Breast epithelium (tissue), 3 donors: ENCODE measurements at regions not wholly inside any gene's neighbourhood (a gene's known extent, or its start where the extent isn't known, plus 50 kb on each side); places are given as distances from the start of the nearest gene placed in this dataset.

Experiments
- CTCF ChIP-seq, 3 donors: fragments of 450-650 bp; IDR thresholded peaks; one replicate each; pipeline ENCODE4 v1.5.1; 2016 to 2017; ENCODE audit warnings: antibody characterized with exemption in 3 of 3, mild to moderate bottlenecking in 3 of 3, moderate library complexity in 3 of 3
- POLR2A ChIP-seq: fragments of 450-650 bp; IDR thresholded peaks from one replicate; pipeline ENCODE4 v1.6.1; 2016; ENCODE audit warnings: antibody characterized with exemption, mild to moderate bottlenecking, moderate library complexity
- POLR2AphosphoS5 ChIP-seq, 3 donors: sonication (generic); formaldehyde crosslinking; IDR thresholded peaks; one replicate each; pipeline ENCODE4 v1.6.1; 2017; ENCODE audit warnings: antibody characterized with exemption in 3 of 3

GRCh38 chr1:25134307-25134706 is 98.0 kb downstream of the SYF2 start:
- TF ChIP-seq POLR2A: no peak
- TF ChIP-seq POLR2AphosphoS5 (IDR thresholded peaks at IDR 0.05): no peak
- no peak for TF ChIP-seq CTCF (IDR thresholded peaks at IDR 0.05)
